ENCODE measurements at regions not wholly inside any gene's neighbourhood (a gene's known extent, or its start where the extent isn't known, plus 50 kb on each side); places are given as distances from the start of the nearest gene placed in this dataset.

DNA sequence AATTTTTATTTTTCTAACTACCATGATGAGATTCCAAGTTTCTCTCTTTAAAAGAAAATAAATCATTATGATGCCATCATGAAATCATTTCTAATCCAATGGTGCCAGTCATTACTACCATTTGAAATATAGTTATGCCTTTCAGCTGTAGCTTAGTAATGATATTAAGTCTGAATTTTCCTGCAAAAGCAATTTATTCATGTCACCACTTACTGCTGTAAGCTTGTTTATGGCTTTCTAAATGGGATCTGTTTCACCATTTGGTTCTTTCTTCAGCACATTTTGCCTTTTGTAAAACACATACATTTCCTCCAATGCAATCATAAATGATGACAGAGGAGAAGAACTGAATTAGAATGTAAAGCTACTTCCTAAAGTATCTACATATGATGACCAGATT lies 130.5 kb downstream of the SEM1 start:
- H3K36me3 Mint-ChIP-seq: no peaks in the 10 kb centered on the region
- no peak for DNase-seq (ENCODE audit: extremely low spot score, unreplicated experiment)
- no peaks in the 10 kb centered on the region for H3K4me1 Mint-ChIP-seq (ENCODE audit: unreplicated experiment)
- H3K9me3 Mint-ChIP-seq: peaks cover 5% of the 10 kb centered on the region
- H3K4me3 Mint-ChIP-seq: no peak overlapping the region
- no peaks in the 10 kb centered on the region for H3K27me3 Mint-ChIP-seq
- TF ChIP-seq, protein P1, sequence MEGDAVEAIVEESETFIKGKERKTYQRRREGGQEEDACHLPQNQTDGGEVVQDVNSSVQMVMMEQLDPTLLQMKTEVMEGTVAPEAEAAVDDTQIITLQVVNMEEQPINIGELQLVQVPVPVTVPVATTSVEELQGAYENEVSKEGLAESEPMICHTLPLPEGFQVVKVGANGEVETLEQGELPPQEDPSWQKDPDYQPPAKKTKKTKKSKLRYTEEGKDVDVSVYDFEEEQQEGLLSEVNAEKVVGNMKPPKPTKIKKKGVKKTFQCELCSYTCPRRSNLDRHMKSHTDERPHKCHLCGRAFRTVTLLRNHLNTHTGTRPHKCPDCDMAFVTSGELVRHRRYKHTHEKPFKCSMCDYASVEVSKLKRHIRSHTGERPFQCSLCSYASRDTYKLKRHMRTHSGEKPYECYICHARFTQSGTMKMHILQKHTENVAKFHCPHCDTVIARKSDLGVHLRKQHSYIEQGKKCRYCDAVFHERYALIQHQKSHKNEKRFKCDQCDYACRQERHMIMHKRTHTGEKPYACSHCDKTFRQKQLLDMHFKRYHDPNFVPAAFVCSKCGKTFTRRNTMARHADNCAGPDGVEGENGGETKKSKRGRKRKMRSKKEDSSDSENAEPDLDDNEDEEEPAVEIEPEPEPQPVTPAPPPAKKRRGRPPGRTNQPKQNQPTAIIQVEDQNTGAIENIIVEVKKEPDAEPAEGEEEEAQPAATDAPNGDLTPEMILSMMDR (conservative IDR thresholded peaks at IDR 0.05): no peak
- no peak overlapping the region for H3K27ac Mint-ChIP-seq

DNA sequence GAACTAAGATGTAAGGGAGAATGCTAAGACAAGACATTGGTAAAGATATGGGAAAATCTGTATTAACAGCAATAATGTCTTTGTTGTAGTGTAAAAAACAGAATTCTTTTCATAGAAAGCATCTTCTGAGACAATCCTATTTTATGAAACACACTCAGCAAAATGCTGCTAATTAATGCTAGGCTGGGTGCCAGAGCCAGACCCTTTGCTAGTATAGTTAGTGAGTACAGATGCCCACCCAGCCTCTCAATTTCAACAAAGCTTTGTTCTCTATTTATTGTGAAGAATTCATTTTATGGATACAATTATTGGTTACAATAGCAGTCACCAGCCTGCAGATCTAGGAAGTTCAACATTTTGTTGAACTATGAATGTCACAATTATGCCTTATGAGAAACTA lies 131.0 kb downstream of the SEM1 start:
- Mint-ChIP-seq H3K4me1 (ENCODE audit: unreplicated experiment) (no peaks in the 10 kb centered on the region), H3K9me3 (peaks cover 5% of the 10 kb centered on the region), H3K27ac (no peak overlapping the region), H3K4me3 (no peak overlapping the region), H3K27me3 (no peaks in the 10 kb centered on the region), H3K36me3 (no peaks in the 10 kb centered on the region)
- TF ChIP-seq, protein P1 (conservative IDR thresholded peaks at IDR 0.05): no peak
- DNase-seq (ENCODE audit: extremely low spot score, unreplicated experiment): no peak

DNA sequence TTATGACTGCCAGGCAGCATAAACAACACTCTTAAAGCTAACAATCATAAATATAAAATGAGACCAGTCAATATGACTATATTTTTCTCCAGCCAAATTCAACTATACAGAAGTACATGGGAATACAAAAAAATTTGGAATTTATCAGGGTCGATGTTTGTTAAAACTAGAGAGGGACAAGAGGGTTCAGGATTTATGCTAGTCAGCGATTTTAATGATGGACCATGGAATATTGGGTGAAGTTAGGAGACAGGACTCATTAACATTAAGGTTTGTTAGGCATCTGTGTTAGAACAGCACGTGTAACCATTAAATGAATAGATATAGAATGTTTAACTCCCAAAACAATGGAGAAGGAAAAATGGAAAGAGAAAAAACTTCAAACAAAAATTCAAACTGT lies 146.2 kb downstream of the SEM1 start:
- H3K27me3 Mint-ChIP-seq: no peaks in the 10 kb centered on the region
- TF ChIP-seq, protein P1 (conservative IDR thresholded peaks at IDR 0.05): no peak
- H3K4me1 Mint-ChIP-seq (ENCODE audit: unreplicated experiment): no peaks in the 10 kb centered on the region
- no peak overlapping the region for H3K27ac Mint-ChIP-seq
- DNase-seq (ENCODE audit: extremely low spot score, unreplicated experiment): no peak
- H3K9me3 Mint-ChIP-seq: peaks cover 4% of the 10 kb centered on the region
- H3K36me3 Mint-ChIP-seq: no peaks in the 10 kb centered on the region
- H3K4me3 Mint-ChIP-seq: no peak overlapping the region

DNA sequence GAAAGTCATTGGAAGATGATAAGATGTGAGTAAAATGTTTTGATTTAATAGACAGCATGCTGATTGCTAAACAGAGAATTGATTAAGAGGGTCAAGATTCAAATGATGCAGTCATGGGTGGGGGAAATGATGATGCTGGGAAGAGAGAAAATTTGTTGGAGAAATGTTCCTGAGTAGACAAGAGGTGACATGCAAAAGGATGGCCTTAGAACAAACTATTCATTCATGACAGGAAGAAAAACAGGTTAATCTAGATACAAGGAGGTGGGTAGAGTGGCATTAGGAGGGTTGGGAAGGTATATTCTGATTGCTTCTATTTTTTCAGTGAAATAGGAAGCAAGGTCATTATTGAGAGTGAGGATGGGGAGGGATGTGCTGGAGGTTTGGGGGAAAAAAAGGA lies 146.7 kb downstream of the SEM1 start:
- TF ChIP-seq, protein P1 (conservative IDR thresholded peaks at IDR 0.05): no peak
- Mint-ChIP-seq H3K4me3 (peak overlapping the region; percentile 23), H3K27me3 (no peaks in the 10 kb centered on the region), H3K27ac (no peak overlapping the region), H3K4me1 (ENCODE audit: unreplicated experiment) (no peaks in the 10 kb centered on the region), H3K36me3 (no peaks in the 10 kb centered on the region), H3K9me3 (peaks cover 4% of the 10 kb centered on the region)
- DNase-seq (ENCODE audit: extremely low spot score, unreplicated experiment): no peak

DNA sequence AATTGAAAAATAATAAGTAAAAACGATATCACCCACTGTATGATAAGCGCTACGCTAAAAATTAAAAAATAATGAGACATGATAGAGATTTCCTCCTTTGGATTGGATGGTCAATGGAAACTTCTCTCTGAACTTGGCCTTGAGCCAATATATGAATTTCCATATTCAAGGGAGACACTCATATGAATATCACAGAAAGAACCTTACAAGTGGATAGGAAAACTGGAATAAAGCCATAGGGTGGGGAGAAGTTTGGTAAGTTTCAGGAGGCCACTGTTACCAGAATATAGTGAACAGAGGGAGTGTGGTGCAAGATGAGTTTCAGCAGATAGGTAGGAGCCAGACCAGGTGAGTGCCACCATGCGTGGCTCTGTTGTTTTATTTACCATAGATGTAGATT lies 147.2 kb downstream of the SEM1 start:
- Mint-ChIP-seq H3K27me3 (no peaks in the 10 kb centered on the region), H3K9me3 (peaks cover 4% of the 10 kb centered on the region), H3K4me3 (no peak overlapping the region), H3K27ac (no peak overlapping the region), H3K36me3 (no peaks in the 10 kb centered on the region), H3K4me1 (ENCODE audit: unreplicated experiment) (no peaks in the 10 kb centered on the region)
- no peak for DNase-seq (ENCODE audit: extremely low spot score, unreplicated experiment)
- TF ChIP-seq, protein P1 (conservative IDR thresholded peaks at IDR 0.05): no peak

DNA sequence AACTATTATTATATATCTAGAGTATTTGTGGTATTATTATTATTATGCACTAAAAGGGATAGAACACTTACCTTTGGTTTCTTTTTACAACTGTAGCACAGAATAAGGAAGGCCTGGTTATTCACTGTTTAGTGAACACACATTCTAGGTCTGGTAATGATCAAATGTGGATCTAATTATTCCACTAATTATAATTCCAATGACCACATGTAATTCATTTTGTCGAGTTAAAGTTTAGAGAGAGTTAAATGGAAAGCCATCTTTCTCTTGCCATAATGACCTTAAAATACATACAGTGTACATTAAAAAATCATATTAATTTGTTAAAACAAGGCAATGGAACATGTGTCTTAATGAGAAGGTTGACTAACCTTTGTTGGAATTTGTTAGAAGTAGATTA lies 147.8 kb downstream of the SEM1 start:
- Mint-ChIP-seq H3K36me3 (no peaks in the 10 kb centered on the region), H3K27ac (no peak overlapping the region), H3K9me3 (peaks cover 4% of the 10 kb centered on the region), H3K4me3 (no peak overlapping the region), H3K27me3 (no peaks in the 10 kb centered on the region), H3K4me1 (ENCODE audit: unreplicated experiment) (no peaks in the 10 kb centered on the region)
- TF ChIP-seq, protein P1 (conservative IDR thresholded peaks at IDR 0.05): no peak
- no peak for DNase-seq (ENCODE audit: extremely low spot score, unreplicated experiment)
